ENCODE measurements at regions not wholly inside any gene's neighbourhood (a gene's known extent, or its start where the extent isn't known, plus 50 kb on each side); places are given as distances from the start of the nearest gene placed in this dataset.
"Not testable (repeated sequence)": the region's sequence is repeated elsewhere in the genome, so short reads cannot be mapped to it uniquely, and the experiment has no call there.

DNA sequence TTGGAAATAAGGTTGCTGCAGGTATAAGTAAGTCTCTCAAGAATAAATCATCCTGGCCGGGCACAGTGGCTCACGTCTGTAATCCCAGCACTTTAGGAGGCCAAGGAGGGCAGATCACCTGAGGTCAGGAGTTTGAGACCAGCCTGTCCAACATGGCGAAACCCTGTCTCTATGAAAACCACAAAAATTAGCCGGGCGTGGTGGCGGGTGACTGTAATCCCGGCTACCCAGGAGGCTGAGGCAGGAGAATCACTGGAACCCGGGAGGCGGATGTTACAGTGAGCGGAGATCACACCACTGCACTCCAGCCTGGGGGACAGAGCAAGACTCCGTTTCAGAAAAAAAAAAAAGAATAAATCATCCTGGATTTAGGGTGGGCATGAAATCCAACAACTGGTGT is 59.7 kb upstream of the ATP2B4 start:
- TF ChIP-seq, protein P1, sequence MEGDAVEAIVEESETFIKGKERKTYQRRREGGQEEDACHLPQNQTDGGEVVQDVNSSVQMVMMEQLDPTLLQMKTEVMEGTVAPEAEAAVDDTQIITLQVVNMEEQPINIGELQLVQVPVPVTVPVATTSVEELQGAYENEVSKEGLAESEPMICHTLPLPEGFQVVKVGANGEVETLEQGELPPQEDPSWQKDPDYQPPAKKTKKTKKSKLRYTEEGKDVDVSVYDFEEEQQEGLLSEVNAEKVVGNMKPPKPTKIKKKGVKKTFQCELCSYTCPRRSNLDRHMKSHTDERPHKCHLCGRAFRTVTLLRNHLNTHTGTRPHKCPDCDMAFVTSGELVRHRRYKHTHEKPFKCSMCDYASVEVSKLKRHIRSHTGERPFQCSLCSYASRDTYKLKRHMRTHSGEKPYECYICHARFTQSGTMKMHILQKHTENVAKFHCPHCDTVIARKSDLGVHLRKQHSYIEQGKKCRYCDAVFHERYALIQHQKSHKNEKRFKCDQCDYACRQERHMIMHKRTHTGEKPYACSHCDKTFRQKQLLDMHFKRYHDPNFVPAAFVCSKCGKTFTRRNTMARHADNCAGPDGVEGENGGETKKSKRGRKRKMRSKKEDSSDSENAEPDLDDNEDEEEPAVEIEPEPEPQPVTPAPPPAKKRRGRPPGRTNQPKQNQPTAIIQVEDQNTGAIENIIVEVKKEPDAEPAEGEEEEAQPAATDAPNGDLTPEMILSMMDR (IDR thresholded peaks at IDR 0.05; ENCODE audit: extremely low read depth in 1 of 2, insufficient read depth in 1 of 2, low read depth in 1 of 2, low read length in 2 of 2), result not testable (repeated sequence)
- not testable (repeated sequence) for TF ChIP-seq EZH2 (IDR thresholded peaks at IDR 0.05; ENCODE audit: borderline replicate concordance, low read depth, low read length, severe bottlenecking); POLR2AphosphoS5 (IDR thresholded peaks at IDR 0.05; ENCODE audit: insufficient read depth, low read depth, low read length)
- TF ChIP-seq, protein P2, sequence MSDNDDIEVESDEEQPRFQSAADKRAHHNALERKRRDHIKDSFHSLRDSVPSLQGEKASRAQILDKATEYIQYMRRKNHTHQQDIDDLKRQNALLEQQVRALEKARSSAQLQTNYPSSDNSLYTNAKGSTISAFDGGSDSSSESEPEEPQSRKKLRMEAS (IDR thresholded peaks at IDR 0.05; ENCODE audit: insufficient read depth, insufficient read length), result not testable (repeated sequence)
